PC-3 (cell line): ENCODE measurements at regions not wholly inside any gene's neighbourhood (a gene's known extent, or its start where the extent isn't known, plus 50 kb on each side); places are given as distances from the start of the nearest gene placed in this dataset.

ENCODE experiments used
- ATAC-seq: fragments of 200-7000 bp; cut with Tn5 transposase; 2 replicates; pipeline ENCODE4 v1.9.1; 2020; ENCODE audit warnings: mild to moderate bottlenecking, moderate library complexity
- BruUV-seq: library from RNA; stranded (reverse); fragments of 400-500 nt; replicated peaks from 2 replicates; lab custom pipeline; 2021; lab: Mats Ljungman, UMichigan
- CTCF ChIA-PET: fragments of 300-600 bp; sonication (Branson Sonifier 250); formaldehyde crosslinking; loops from one replicate; lab custom pipeline; 2022; ENCODE audit warnings: antibody characterized with exemption; lab: Charles Lee
- POLR2A ChIA-PET: fragments of 300-600 bp; sonication (Branson Sonifier 250); formaldehyde crosslinking; loops from one replicate; lab custom pipeline; 2022; ENCODE audit warnings: antibody characterized with exemption; ENCODE audit not compliant: unreplicated experiment; lab: Charles Lee
- DNase-seq: peaks from one replicate; pipeline ENCODE4 v3.0.0-alpha.2; 2015
- H2AFZ ChIP-seq: fragments of 300-600 bp; sonication (generic); 2 replicates; pipeline ENCODE4 v1.6.0; 2016; ENCODE audit warnings: antibody characterized with exemption, low read length
- H3F3A ChIP-seq: fragments of 300-600 bp; sonication (generic); one replicate; pipeline ENCODE4 v1.6.0; 2017; ENCODE audit warnings: antibody characterized with exemption, low read length, control low read depth, mild to moderate bottlenecking; ENCODE audit not compliant: unreplicated experiment
- H3K27ac ChIP-seq: fragments of 300-600 bp; sonication (generic); 2 replicates; pipeline ENCODE4 v1.5.1; 2016; ENCODE audit warnings: mild to moderate bottlenecking, low read length
- H3K27me3 ChIP-seq: fragments of 300-600 bp; sonication (generic); 2 replicates; pipeline ENCODE4 v1.6.1; 2016; ENCODE audit warnings: low read length, mixed read lengths
- H3K36me3 ChIP-seq: fragments of 300-600 bp; sonication (generic); 2 replicates; pipeline ENCODE4 v1.6.1; 2016; ENCODE audit warnings: low read depth, mixed run types, low read length, mixed read lengths
- H3K4me1 ChIP-seq: fragments of 300-600 bp; sonication (generic); 2 replicates; pipeline ENCODE4 v1.5.1; 2016; ENCODE audit warnings: low read length; ENCODE audit not compliant: insufficient read depth
- H3K4me2 ChIP-seq: fragments of 300-600 bp; sonication (generic); 2 replicates; pipeline ENCODE4 v1.6.0; 2016; ENCODE audit warnings: low read length
- H3K4me3 ChIP-seq: fragments of 300-600 bp; sonication (generic); 2 replicates; pipeline ENCODE4 v1.5.1; 2016; ENCODE audit warnings: mild to moderate bottlenecking, low read length, mixed read lengths
- H3K79me2 ChIP-seq: fragments of 300-600 bp; sonication (generic); 2 replicates; pipeline ENCODE4 v1.6.1; 2017; ENCODE audit warnings: low read length, mixed read lengths
- H3K9ac ChIP-seq: fragments of 300-600 bp; sonication (generic); 2 replicates; pipeline ENCODE4 v1.6.0; 2016; ENCODE audit warnings: mild to moderate bottlenecking, low read length
- H3K9me2 ChIP-seq: fragments of 300-600 bp; sonication (generic); replicated peaks from 2 replicates; pipeline ENCODE4 v1.6.1; 2016; ENCODE audit warnings: mixed run types, low read length, mixed read lengths
- H3K9me3 ChIP-seq: fragments of 300-600 bp; sonication (generic); 2 replicates; pipeline ENCODE4 v1.6.1; 2016; ENCODE audit warnings: low read length, mixed read lengths
- H4K20me1 ChIP-seq: fragments of 300-600 bp; sonication (generic); 2 replicates; pipeline ENCODE4 v1.6.1; 2016; ENCODE audit warnings: low read length, mixed read lengths
- EZH2 ChIP-seq: fragments of 300-600 bp; sonication (generic); IDR thresholded peaks from one replicate; pipeline ENCODE4 v1.6.1; 2017; ENCODE audit warnings: antibody characterized with exemption, mild to moderate bottlenecking, low read length; ENCODE audit not compliant: unreplicated experiment
- EZH2phosphoT487 ChIP-seq: fragments of 300-600 bp; sonication (generic); IDR thresholded peaks from 2 replicates; pipeline ENCODE4 v1.6.1; 2018; ENCODE audit warnings: mild to moderate bottlenecking, antibody characterized with exemption, low read length, borderline replicate concordance
- intact Hi-C: fragments of 100-400 bp; cut with micrococcal nuclease; formaldehyde crosslinking; loops from 2 replicates; pipeline ENCODE4 v1.9.0; 2023
- TF ChIP-seq, protein P1 (sequence below): fragments of 300-600 bp; sonication (generic); conservative IDR thresholded peaks from 2 replicates; pipeline ENCODE4 v1.5.1; 2017; ENCODE audit warnings: antibody characterized with exemption, low read depth, mild to moderate bottlenecking, low read length

DNA sequence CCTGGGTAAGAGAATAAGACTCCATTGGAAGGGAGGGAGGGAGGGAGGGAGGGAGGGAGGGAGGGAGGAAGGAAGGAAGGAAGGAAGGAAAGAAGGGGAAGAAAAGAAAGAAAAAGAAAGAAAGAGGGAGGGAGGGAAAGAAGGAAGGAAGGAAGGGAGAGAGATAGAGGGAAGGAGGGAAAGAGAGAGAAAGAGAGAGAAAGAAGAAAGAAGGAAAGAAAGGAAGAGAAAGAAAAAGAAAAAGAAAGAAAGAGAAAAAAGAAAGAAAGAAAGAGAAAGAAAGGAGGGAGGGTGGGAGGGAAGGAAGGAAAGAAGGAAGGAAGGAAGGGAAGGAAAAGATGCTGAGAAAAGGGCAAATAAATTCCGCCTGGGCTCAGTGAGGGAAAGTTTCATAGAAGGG is 74.7 kb upstream of the IFNAR2 start:
- H2AFZ ChIP-seq = no peak overlapping the region
- ChIA-PET CTCF (no interaction called here), POLR2A (no interaction called here)
- peaks cover 3% of the 10 kb centered on the region; the same call in 1 of the 2 replicates for H3K4me1 ChIP-seq
- intact Hi-C loops = no loop called here
- no peaks in the 10 kb centered on the region for H3K9me2 ChIP-seq
- no peak overlapping the region for H3K4me3 ChIP-seq
- H3K4me2 ChIP-seq = no peak overlapping the region
- no peak overlapping the region for H3K9ac ChIP-seq
- ATAC-seq (no peak), DNase-seq (no peak)
- H4K20me1 ChIP-seq = no peaks in the 10 kb centered on the region
- H3K36me3 ChIP-seq = no peaks in the 10 kb centered on the region
- TF ChIP-seq EZH2 (no peak), EZH2phosphoT487 (no peak)
- TF ChIP-seq, protein P1, sequence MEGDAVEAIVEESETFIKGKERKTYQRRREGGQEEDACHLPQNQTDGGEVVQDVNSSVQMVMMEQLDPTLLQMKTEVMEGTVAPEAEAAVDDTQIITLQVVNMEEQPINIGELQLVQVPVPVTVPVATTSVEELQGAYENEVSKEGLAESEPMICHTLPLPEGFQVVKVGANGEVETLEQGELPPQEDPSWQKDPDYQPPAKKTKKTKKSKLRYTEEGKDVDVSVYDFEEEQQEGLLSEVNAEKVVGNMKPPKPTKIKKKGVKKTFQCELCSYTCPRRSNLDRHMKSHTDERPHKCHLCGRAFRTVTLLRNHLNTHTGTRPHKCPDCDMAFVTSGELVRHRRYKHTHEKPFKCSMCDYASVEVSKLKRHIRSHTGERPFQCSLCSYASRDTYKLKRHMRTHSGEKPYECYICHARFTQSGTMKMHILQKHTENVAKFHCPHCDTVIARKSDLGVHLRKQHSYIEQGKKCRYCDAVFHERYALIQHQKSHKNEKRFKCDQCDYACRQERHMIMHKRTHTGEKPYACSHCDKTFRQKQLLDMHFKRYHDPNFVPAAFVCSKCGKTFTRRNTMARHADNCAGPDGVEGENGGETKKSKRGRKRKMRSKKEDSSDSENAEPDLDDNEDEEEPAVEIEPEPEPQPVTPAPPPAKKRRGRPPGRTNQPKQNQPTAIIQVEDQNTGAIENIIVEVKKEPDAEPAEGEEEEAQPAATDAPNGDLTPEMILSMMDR = no peak
- no peaks in the 10 kb centered on the region for H3K79me2 ChIP-seq
- H3K27ac ChIP-seq = no peak overlapping the region
- no peaks in the 10 kb centered on the region for H3K9me3 ChIP-seq
- H3F3A ChIP-seq = no peaks in the 10 kb centered on the region
- H3K27me3 ChIP-seq = peaks cover 47% of the 10 kb centered on the region
- BruUV-seq = no TSS peak

DNA sequence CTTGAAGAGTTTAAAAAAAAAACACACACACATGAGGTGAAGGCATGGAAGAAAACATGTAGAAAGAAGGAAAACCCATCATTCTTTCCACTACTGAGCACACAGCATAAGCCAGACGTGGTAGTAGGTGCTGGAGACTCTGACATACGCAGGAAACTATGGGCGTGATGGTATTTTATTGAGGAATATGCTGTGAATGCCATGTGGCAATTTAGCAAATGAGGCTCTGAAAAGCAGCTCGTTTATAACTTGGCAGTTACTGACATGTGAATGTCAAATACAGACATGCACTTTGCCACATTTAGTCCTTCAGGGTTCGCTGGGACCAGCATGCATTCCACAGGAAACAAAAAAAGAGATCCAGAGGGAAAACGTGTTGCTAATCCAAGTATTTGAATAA is 74.3 kb upstream of the IFNAR2 start:
- H2AFZ ChIP-seq = no peak overlapping the region
- ATAC-seq = no peak
- H3K79me2 ChIP-seq = no peaks in the 10 kb centered on the region
- ChIA-PET POLR2A (no interaction called here), CTCF (no interaction called here)
- no peak overlapping the region for H3K9ac ChIP-seq
- no peaks in the 10 kb centered on the region for H3K9me2 ChIP-seq
- H3K4me2 ChIP-seq = no peak overlapping the region
- H4K20me1 ChIP-seq = no peaks in the 10 kb centered on the region
- TF ChIP-seq EZH2 = no peak
- TF ChIP-seq, protein P1 = no peak
- no peak for TF ChIP-seq EZH2phosphoT487
- peaks cover 3% of the 10 kb centered on the region; the same call in 1 of the 2 replicates for H3K4me1 ChIP-seq
- H3F3A ChIP-seq = no peaks in the 10 kb centered on the region
- no peaks in the 10 kb centered on the region for H3K9me3 ChIP-seq
- no peaks in the 10 kb centered on the region for H3K36me3 ChIP-seq
- intact Hi-C loops = no loop called here
- H3K27ac ChIP-seq = no peak overlapping the region
- no peak overlapping the region for H3K4me3 ChIP-seq
- BruUV-seq = no TSS peak
- peaks cover 49% of the 10 kb centered on the region for H3K27me3 ChIP-seq
- DNase-seq = no peak

DNA sequence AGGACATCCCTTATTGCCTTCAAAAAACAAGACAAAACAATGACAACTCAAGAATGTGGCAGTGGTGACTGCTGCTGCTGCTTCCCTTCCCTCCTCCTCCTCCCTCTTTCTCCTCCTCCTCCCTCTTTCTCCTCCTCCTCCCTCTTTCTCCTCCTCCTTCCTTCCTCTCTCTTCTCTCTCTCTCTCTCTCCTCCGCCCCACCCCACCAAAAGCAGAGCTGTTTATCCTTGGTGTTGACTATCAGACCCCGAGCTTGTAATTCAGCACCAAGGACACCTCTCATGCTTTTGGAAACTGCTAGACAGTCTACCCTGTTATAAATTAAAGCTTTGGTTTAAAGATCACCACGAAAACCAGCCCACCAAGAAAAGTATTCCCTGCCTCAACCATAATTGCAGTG is 72.4 kb upstream of the IFNAR2 start:
- Histone ChIP-seq H3K9me3 (no peaks in the 10 kb centered on the region), H3F3A (no peaks in the 10 kb centered on the region), H3K4me3 (no peak overlapping the region), H3K36me3 (no peaks in the 10 kb centered on the region), H3K79me2 (no peaks in the 10 kb centered on the region), H3K9ac (no peak overlapping the region), H3K4me1 (peaks cover 3% of the 10 kb centered on the region; the same call in 1 of the 2 replicates), H3K27me3 (peaks cover 53% of the 10 kb centered on the region), H4K20me1 (no peaks in the 10 kb centered on the region), H3K9me2 (no peaks in the 10 kb centered on the region), H3K4me2 (no peak overlapping the region), H3K27ac (no peak overlapping the region), H2AFZ (no peak overlapping the region)
- ATAC-seq = no peak
- ChIA-PET CTCF (interaction anchor here (1.0 kb wide), 1 partner anchor 217 kb away, joined by 4 read pairs; no protein-coding TSS in a partner anchor), POLR2A (interaction anchor here (0.6 kb wide), 1 partner anchor 9 kb away, joined by 4 read pairs; no protein-coding TSS in a partner anchor)
- TF ChIP-seq EZH2phosphoT487 = no peak
- TF ChIP-seq, protein P1 = no peak
- TF ChIP-seq EZH2 = no peak
- no TSS peak for BruUV-seq
- intact Hi-C loops = no loop called here
- DNase-seq = peak; percentile 18
